Gastroesophageal sphincter (tissue), 4 donors: ENCODE measurements at regions not wholly inside any gene's neighbourhood (a gene's known extent, or its start where the extent isn't known, plus 50 kb on each side); places are given as distances from the start of the nearest gene placed in this dataset.

Experiments
- ATAC-seq: fragments of 150-250 bp; one replicate; pipeline ENCODE4 v1.9.1; 2016; ENCODE audit warnings: mild to moderate bottlenecking, moderate library complexity
- H3K27ac ChIP-seq, 4 donors: fragments of 200-600 bp; sonication (generic) in 3 of 4; 1 replicate in 3 of 4; 2 replicates in 1 of 4; pipeline ENCODE4 v1.5.1; 2016 to 2019
- H3K27me3 ChIP-seq: fragments of 200-600 bp; sonication (generic); one replicate; pipeline ENCODE4 v1.5.1; 2019
- H3K36me3 ChIP-seq, 2 donors: fragments of 200-600 bp; sonication (generic); one replicate each; pipeline ENCODE4 v1.5.1; 2019; ENCODE audit warnings: control low read depth in 1 of 2
- H3K4me1 ChIP-seq, 3 donors: fragments of 200-600 bp; sonication (generic); 1 replicate in 2 of 3; 2 replicates in 1 of 3; pipeline ENCODE4 v1.5.1; 2016 to 2019; ENCODE audit warnings: control low read depth in 2 of 3
- H3K4me3 ChIP-seq, 2 donors: fragments of 200-600 bp; sonication (generic); one replicate each; pipeline ENCODE4 v1.5.1; 2019; ENCODE audit warnings: mild to moderate bottlenecking in 1 of 2, moderate library complexity in 1 of 2
- H3K9me3 ChIP-seq, 3 donors: fragments of 200-600 bp; sonication (generic); one replicate each; pipeline ENCODE4 v1.5.1; 2017 to 2019; ENCODE audit warnings: control low read depth in 2 of 3
- CTCF ChIP-seq, 4 experiments: fragments of 200-600 bp in 2 of 4; fragments of 450-650 bp in 2 of 4; sonication (generic) in 1 of 4; IDR thresholded peaks; one replicate each; pipeline ENCODE4 v1.5.1; 2017 to 2019; ENCODE audit warnings: antibody characterized with exemption in 4 of 4, mild to moderate bottlenecking in 2 of 4, moderate library complexity in 2 of 4
- EP300 ChIP-seq: sonication (generic); formaldehyde crosslinking; IDR thresholded peaks from one replicate; pipeline ENCODE4 v1.6.1; 2017; ENCODE audit warnings: antibody characterized with exemption, mild to moderate bottlenecking
- POLR2A ChIP-seq, 2 donors: fragments of 450-650 bp; IDR thresholded peaks; one replicate each; pipeline ENCODE4 v1.6.1; 2017; ENCODE audit warnings: antibody characterized with exemption in 2 of 2, mild to moderate bottlenecking in 2 of 2, moderate library complexity in 1 of 2
- POLR2AphosphoS5 ChIP-seq: sonication (generic); formaldehyde crosslinking; IDR thresholded peaks from one replicate; pipeline ENCODE4 v1.6.1; 2017; ENCODE audit warnings: antibody characterized with exemption
- WGBS, 2 donors: methylation state at CpG; one replicate each; pipeline ENCODE4 v1.1.5; 2018; ENCODE audit warnings: low coverage in 1 of 2; 5-methylcytosine and 5-hydroxymethylcytosine counted together

- Histone ChIP-seq H3K27ac (peak overlapping the region in 2 of 4 donors; percentile 82 to 84), H3K27me3 (no peaks in the 10 kb centered on the region), H3K36me3 (no peaks in the 10 kb centered on the region), H3K4me1 (peaks cover 0 to 43% (median 17%) of the 10 kb centered on the region in 3 donors), H3K4me3 (no peak overlapping the region), H3K9me3 (no peaks in the 10 kb centered on the region)
- no peak for ATAC-seq
- WGBS, 2 donors, result 75 to 81% methylated on average over 3 to 4 of the region's 25 CpGs
- TF ChIP-seq POLR2A (IDR thresholded peaks at IDR 0.05) (no peak), EP300 (no peak), CTCF (IDR thresholded peaks at IDR 0.05) (no peak), POLR2AphosphoS5 (no peak)
Measured at GRCh38 chr16:85396879-85397871, 215.9 kb upstream of the GSE1 start.

GRCh38 chr16:85398050-85398451, 215.1 kb upstream of the GSE1 start:
- no peak for ATAC-seq
- no peak overlapping the region for H3K4me3 ChIP-seq
- H3K27ac ChIP-seq, result no peak overlapping the region
- TF ChIP-seq EP300, result no peak
- no peak for TF ChIP-seq POLR2A (IDR thresholded peaks at IDR 0.05)
- no peak for TF ChIP-seq CTCF (IDR thresholded peaks at IDR 0.05)
- no peak for TF ChIP-seq POLR2AphosphoS5
- no peaks in the 10 kb centered on the region for H3K9me3 ChIP-seq
- H3K36me3 ChIP-seq, result no peaks in the 10 kb centered on the region
- H3K27me3 ChIP-seq, result no peaks in the 10 kb centered on the region
- H3K4me1 ChIP-seq, result peaks cover 0 to 49% (median 17%) of the 10 kb centered on the region in 3 donors
- WGBS, 2 donors, result 89% methylated on average over 3 of the region's 8 CpGs; no CpG with 5 or more reads in 1 of the 2 donors

DNA sequence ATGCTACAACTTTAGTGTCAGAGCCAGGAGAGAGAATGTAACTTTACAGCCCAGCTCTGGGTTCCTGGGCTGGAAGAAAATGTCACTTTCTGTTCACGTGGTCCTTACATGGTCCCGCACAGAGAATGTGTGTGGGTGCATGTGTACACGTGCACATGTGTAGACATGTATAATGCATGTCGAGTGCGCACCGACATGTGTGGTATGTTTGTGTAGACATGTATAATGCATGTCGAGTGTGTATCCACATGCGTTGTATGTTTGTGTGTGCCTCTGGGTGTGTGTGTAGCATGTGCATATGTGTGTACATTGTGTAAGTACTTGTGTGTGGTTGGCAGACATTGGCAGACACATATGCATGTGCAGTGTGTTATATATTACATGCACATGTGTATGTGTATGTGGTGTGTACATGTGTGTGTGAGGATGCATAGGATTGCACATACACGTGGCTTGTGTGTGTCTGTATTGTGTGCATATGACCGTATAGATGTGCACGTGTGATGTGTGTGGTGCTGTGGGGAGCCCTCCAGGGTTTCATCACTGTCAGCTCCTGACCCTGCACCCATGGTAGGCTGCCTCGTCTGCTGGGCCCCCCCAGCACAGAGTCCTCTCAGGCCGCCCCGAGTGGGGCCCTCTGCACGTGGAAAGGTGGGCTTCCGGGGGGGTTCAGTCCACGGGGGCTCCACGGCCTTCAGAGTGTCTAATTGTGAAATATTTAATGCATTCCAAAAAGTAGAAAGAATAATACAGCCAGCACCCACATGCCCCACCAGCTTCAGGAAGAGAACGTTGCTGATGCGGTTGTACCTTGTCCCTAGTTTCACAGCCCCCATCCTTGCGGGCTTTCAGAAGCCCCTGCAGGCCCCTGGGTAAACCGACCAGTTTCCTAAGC, 214.2 kb upstream of the GSE1 start:
- H3K27me3 ChIP-seq, result no peaks in the 10 kb centered on the region
- 89 to 91% methylated on average over 15 to 16 of the region's 22 CpGs for WGBS, 2 donors
- no peak overlapping the region for H3K27ac ChIP-seq
- no peaks in the 10 kb centered on the region for H3K36me3 ChIP-seq
- H3K9me3 ChIP-seq, result no peaks in the 10 kb centered on the region
- no peak for ATAC-seq
- H3K4me1 ChIP-seq, result peaks cover 0 to 42% (median 17%) of the 10 kb centered on the region in 3 donors
- H3K4me3 ChIP-seq, result no peak overlapping the region
- TF ChIP-seq CTCF (IDR thresholded peaks at IDR 0.05) (no peak), POLR2A (IDR thresholded peaks at IDR 0.05) (no peak), EP300 (no peak), POLR2AphosphoS5 (no peak)

- ATAC-seq, result no peak
- H3K9me3 ChIP-seq, result no peaks in the 10 kb centered on the region
- WGBS, 2 donors, result 81 to 100% methylated on average over 7 to 14 of the region's 23 CpGs
- TF ChIP-seq POLR2A (IDR thresholded peaks at IDR 0.05) (no peak), POLR2AphosphoS5 (no peak), EP300 (no peak), CTCF (IDR thresholded peaks at IDR 0.05) (no peak)
- no peak overlapping the region for H3K4me3 ChIP-seq
- no peak overlapping the region for H3K27ac ChIP-seq
- H3K27me3 ChIP-seq, result no peaks in the 10 kb centered on the region
- peaks cover 0 to 34% (median 17%) of the 10 kb centered on the region in 3 donors for H3K4me1 ChIP-seq
- no peaks in the 10 kb centered on the region for H3K36me3 ChIP-seq
Measured at GRCh38 chr16:85399583-85400284, 213.4 kb upstream of the GSE1 start.
